ENCODE measurements at regions not wholly inside any gene's neighbourhood (a gene's known extent, or its start where the extent isn't known, plus 50 kb on each side); places are given as distances from the start of the nearest gene placed in this dataset.

- DNase-seq, result no peak
- in situ Hi-C loops (cut with HindIII; ENCODE audit: low pct_ligation_motif_present, low pct_unique_long_range_greater_than_20kb, low sequenced_read_pairs), result no loop called here
Observed at GRCh38 chr3:54032598-54032997, 89.8 kb upstream of the CACNA2D3 start.

DNA sequence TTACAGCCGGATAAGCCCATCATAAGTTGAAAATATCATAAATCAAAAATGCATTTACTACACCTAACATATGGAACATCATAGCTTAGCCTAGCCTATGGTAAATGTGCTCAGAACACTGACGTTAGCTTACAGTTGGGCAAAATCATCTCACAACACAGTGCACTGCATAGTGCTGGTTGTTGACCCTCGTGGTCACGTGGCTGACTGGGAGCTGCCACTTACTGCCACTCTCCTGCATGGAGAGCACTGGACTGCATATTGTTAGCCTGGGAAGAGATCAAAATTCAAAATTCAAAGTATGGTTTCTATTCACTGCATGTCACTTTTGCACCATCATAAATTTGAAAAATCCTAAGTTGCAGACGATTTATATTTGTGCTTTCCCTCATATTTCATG is 94.0 kb upstream of the CACNA2D3 start:
- DNase-seq, result no peak
- in situ Hi-C loops (cut with HindIII; ENCODE audit: low pct_ligation_motif_present, low pct_unique_long_range_greater_than_20kb, low sequenced_read_pairs), result no loop called here

DNA sequence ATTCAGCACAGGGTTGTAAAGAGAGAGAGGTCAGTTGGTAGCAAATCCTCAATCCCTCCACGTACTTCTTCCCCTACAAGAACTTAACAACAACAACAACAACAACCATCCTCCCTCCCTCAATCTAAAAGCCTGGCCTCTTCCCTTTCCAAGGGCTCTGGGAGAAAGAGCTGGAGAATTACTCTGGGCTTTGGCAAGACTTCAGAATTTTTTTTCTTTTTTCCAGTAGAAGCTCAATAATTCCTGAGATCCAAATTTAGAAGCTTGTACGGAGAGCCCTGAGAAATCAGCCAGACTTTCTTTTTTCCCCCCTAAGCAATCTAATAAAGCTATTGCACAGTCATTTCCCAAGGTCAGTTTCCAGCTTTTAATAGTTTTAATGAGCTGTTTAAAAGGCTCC is 95.8 kb upstream of the CACNA2D3 start:
- DNase-seq, result no peak
- in situ Hi-C loops (cut with HindIII; ENCODE audit: low pct_ligation_motif_present, low pct_unique_long_range_greater_than_20kb, low sequenced_read_pairs), result no loop called here

- DNase-seq, result no peak
Observed at GRCh38 chr3:54021071-54021470, 101.3 kb upstream of the CACNA2D3 start.

DNA sequence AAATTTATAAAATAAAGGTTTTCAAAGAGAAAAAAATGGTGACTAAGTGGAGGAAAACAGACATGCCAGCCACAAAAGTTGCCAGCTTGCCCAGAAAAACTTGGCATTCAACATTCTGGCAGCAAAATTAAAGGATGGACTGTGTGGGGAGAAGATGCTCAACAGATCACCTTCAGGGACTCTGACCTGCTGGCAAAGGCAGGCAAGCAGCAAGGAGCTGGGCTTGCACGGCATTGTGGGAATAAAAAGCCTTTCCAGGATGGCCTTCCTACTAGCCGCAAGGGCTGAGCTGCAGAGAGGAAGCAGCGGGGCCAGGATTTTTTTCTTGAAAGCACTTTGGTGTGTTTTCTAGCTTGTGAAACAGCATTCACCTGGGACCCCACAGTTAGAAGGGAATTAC is 101.9 kb upstream of the CACNA2D3 start:
- in situ Hi-C loops (cut with HindIII; ENCODE audit: low pct_ligation_motif_present, low pct_unique_long_range_greater_than_20kb, low sequenced_read_pairs), result no loop called here
- DNase-seq, result no peak

More at GRCh38 chr3:54021071-54021470, 101.3 kb upstream of the CACNA2D3 start:
- in situ Hi-C loops (cut with HindIII; ENCODE audit: low pct_ligation_motif_present, low pct_unique_long_range_greater_than_20kb, low sequenced_read_pairs), result no loop called here

GRCh38 chr3:54014067-54014466 is 108.3 kb upstream of the CACNA2D3 start:
- DNase-seq, result no peak
- in situ Hi-C loops (cut with HindIII; ENCODE audit: low pct_ligation_motif_present, low pct_unique_long_range_greater_than_20kb, low sequenced_read_pairs), result no loop called here

- no peak for DNase-seq
- in situ Hi-C loops (cut with HindIII; ENCODE audit: low pct_ligation_motif_present, low pct_unique_long_range_greater_than_20kb, low sequenced_read_pairs), result no loop called here
Observed at GRCh38 chr3:54008744-54009143, 113.6 kb upstream of the CACNA2D3 start.

DNA sequence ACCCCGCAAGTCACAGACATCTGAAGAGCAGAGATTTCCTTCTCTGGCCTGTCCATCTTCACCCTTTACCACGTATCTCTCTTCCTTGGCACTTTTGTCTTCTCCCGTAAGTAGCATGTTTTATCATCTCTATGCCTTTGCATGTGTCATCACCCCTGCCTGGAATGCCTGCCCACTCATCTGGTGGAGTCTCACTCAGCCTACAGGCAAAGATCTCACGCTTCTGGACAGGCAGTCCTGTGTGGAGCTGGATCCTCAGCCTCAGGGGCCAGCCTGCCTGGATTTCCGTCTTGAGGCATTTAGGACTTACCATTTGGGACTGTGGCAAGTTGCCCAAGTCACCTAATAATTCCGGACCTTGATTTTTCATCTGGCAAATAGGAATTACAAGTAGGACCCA is 114.3 kb upstream of the CACNA2D3 start:
- in situ Hi-C loops (cut with HindIII; ENCODE audit: low pct_ligation_motif_present, low pct_unique_long_range_greater_than_20kb, low sequenced_read_pairs), result no loop called here
- DNase-seq, result no peak

DNA sequence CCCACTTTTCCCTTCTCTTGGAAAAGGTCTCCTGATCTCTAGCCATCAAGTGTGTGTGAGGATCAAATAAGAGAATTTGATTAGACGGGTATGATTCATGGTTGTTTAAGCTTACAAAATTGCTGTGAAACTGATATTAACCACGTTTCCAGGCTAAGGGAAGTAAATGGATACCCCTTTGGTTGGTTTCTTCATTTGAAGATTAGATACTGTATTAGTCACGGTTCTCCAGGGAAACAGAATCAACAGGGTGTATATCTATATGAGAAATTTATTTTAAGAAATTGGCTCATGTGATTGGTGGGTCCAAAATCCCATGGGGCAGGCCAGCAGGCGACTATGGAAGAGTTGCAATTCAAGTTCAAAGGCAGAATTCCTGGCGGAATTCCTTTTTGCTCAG is 112.7 kb upstream of the SELENOK start:
- no peak for DNase-seq
- in situ Hi-C loops (cut with HindIII; ENCODE audit: low pct_ligation_motif_present, low pct_unique_long_range_greater_than_20kb, low sequenced_read_pairs), result no loop called here

GRCh38 chr3:54003136-54003535 is 111.5 kb upstream of the SELENOK start:
- in situ Hi-C loops (cut with HindIII; ENCODE audit: low pct_ligation_motif_present, low pct_unique_long_range_greater_than_20kb, low sequenced_read_pairs), result no loop called here
- DNase-seq, result no peak

GRCh38 chr3:53999725-54000124 is 108.1 kb upstream of the SELENOK start:
- DNase-seq, result no peak
- in situ Hi-C loops (cut with HindIII; ENCODE audit: low pct_ligation_motif_present, low pct_unique_long_range_greater_than_20kb, low sequenced_read_pairs), result no loop called here

GRCh38 chr3:53998980-53999379 is 107.3 kb upstream of the SELENOK start:
- in situ Hi-C loops (cut with HindIII; ENCODE audit: low pct_ligation_motif_present, low pct_unique_long_range_greater_than_20kb, low sequenced_read_pairs), result no loop called here
- DNase-seq, result no peak

- in situ Hi-C loops (cut with HindIII; ENCODE audit: low pct_ligation_motif_present, low pct_unique_long_range_greater_than_20kb, low sequenced_read_pairs), result no loop called here
- no peak for DNase-seq
Observed at GRCh38 chr3:53997476-53997875, 105.8 kb upstream of the SELENOK start.

- DNase-seq, result no peak
- in situ Hi-C loops (cut with HindIII; ENCODE audit: low pct_ligation_motif_present, low pct_unique_long_range_greater_than_20kb, low sequenced_read_pairs), result no loop called here
Observed at GRCh38 chr3:53996141-53996874, 104.6 kb upstream of the SELENOK start.

DNA sequence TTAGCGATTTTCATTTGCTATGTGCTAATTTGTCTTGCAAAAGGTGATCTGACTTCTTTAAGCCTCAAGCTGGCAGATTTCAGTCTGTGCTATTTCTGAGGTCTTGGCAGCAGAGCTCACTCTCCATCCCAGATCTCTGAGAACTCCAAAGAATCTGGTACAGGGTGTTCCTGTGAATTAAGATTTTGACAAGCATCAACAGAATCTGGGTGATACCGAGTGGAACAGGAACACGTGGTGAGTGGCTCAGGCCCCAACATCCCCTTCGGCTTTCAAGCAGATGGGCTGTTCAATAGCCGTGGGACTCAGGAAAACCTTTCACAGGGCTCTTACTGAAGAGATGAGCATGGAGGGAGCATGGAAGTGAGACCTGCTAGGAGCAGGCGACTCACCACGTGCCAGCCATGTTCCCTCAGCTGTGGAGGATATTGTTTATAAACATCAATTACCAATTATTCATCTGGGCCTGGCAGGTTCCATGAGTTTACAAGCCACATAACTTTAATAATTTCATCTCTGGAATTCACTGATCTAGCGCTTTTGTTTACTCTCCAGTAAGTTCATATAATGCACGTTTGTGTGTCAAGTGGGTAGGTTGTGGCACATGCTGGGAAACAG is 103.4 kb upstream of the SELENOK start:
- no peak for DNase-seq
- in situ Hi-C loops (cut with HindIII; ENCODE audit: low pct_ligation_motif_present, low pct_unique_long_range_greater_than_20kb, low sequenced_read_pairs), result no loop called here

GRCh38 chr3:53991240-53991639 is 99.6 kb upstream of the SELENOK start:
- in situ Hi-C loops (cut with HindIII; ENCODE audit: low pct_ligation_motif_present, low pct_unique_long_range_greater_than_20kb, low sequenced_read_pairs), result no loop called here

DNA sequence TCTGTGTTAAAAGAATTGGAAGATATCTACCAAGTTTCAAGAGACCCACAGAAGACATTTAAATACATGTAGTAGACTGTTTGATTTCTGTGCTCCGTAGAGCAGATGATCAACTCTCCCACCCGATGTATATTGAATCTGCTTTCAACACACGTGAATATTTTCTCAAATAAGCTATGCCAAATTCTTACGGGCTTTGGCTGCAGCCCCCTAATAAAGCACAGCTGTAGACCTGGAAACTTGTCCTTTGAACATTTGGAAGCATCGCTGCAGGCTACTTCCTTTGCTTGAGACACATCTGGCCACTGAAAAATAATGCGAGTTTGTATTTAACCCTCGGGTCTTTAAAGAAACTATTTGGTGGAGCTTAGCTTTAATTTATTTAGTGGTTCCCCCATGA is 98.3 kb upstream of the SELENOK start:
- in situ Hi-C loops (cut with HindIII; ENCODE audit: low pct_ligation_motif_present, low pct_unique_long_range_greater_than_20kb, low sequenced_read_pairs), result no loop called here
- DNase-seq, result no peak

More at GRCh38 chr3:53991240-53991639, 99.6 kb upstream of the SELENOK start:
- DNase-seq, result no peak

GRCh38 chr3:53989451-53989850 is 97.8 kb upstream of the SELENOK start:
- DNase-seq, result no peak
- in situ Hi-C loops (cut with HindIII; ENCODE audit: low pct_ligation_motif_present, low pct_unique_long_range_greater_than_20kb, low sequenced_read_pairs), result no loop called here

DNA sequence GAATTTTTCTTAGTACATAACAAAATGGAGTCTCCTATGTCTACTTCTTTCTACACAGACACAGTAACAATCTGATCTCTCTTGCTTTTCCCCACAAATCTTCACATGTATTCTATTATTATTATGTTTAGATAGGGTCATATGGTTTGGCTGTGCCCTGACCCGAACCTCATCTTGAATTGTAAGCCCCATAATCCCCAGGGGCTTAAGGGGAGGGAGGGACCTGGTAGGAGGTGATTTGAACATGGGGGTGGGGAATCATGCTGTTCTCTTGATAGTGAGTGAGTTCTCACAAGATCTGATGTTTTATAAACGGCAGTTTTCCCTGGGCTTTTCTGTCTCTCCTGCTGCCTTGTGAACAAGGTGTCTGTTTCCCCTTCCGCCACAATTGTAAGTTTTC is 86.7 kb upstream of the SELENOK start:
- in situ Hi-C loops (cut with HindIII; ENCODE audit: low pct_ligation_motif_present, low pct_unique_long_range_greater_than_20kb, low sequenced_read_pairs), result no loop called here
- no peak for DNase-seq

- in situ Hi-C loops (cut with HindIII; ENCODE audit: low pct_ligation_motif_present, low pct_unique_long_range_greater_than_20kb, low sequenced_read_pairs), result no loop called here
- DNase-seq, result no peak
Observed at GRCh38 chr3:53975382-53975781, 83.7 kb upstream of the SELENOK start.

Data from ACHN (cell line).